ENCODE measurements at regions not wholly inside any gene's neighbourhood (a gene's known extent, or its start where the extent isn't known, plus 50 kb on each side); places are given as distances from the start of the nearest gene placed in this dataset.

DNA sequence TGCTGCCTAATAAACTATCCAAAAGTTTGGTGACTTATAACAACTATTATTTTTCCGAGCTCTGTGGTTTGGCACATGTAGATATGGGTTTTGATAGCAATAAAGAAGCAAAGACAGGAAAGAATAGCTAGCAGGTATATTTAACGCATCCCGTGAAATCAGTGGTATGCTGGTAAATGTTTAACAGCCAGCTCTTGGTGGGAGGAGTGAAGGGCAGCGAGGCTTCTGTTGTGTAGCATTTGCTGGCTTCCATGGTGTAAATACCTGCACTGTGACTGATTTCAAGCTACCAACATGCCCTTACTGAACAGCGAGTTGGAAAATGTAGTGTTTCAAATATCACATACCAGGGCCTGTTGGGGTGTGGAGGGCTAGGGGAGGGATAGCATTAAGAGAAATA, 291.0 kb downstream of the PRDM2 start:
- Mint-ChIP-seq H3K4me1 (ENCODE audit: low read depth, unreplicated experiment) (no peaks in the 10 kb centered on the region), H3K27me3 (ENCODE audit: unreplicated experiment) (no peaks in the 10 kb centered on the region), H3K27ac (ENCODE audit: unreplicated experiment) (no peak overlapping the region), H3K4me3 (ENCODE audit: unreplicated experiment) (no peak overlapping the region), H3K9me3 (ENCODE audit: unreplicated experiment) (no peaks in the 10 kb centered on the region), H3K36me3 (ENCODE audit: unreplicated experiment) (peaks cover 9% of the 10 kb centered on the region)
- DNase-seq: no peak
- TF ChIP-seq, protein P1, sequence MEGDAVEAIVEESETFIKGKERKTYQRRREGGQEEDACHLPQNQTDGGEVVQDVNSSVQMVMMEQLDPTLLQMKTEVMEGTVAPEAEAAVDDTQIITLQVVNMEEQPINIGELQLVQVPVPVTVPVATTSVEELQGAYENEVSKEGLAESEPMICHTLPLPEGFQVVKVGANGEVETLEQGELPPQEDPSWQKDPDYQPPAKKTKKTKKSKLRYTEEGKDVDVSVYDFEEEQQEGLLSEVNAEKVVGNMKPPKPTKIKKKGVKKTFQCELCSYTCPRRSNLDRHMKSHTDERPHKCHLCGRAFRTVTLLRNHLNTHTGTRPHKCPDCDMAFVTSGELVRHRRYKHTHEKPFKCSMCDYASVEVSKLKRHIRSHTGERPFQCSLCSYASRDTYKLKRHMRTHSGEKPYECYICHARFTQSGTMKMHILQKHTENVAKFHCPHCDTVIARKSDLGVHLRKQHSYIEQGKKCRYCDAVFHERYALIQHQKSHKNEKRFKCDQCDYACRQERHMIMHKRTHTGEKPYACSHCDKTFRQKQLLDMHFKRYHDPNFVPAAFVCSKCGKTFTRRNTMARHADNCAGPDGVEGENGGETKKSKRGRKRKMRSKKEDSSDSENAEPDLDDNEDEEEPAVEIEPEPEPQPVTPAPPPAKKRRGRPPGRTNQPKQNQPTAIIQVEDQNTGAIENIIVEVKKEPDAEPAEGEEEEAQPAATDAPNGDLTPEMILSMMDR (IDR thresholded peaks at IDR 0.05; ENCODE audit: partially characterized antibody, unreplicated experiment): no peak

DNA sequence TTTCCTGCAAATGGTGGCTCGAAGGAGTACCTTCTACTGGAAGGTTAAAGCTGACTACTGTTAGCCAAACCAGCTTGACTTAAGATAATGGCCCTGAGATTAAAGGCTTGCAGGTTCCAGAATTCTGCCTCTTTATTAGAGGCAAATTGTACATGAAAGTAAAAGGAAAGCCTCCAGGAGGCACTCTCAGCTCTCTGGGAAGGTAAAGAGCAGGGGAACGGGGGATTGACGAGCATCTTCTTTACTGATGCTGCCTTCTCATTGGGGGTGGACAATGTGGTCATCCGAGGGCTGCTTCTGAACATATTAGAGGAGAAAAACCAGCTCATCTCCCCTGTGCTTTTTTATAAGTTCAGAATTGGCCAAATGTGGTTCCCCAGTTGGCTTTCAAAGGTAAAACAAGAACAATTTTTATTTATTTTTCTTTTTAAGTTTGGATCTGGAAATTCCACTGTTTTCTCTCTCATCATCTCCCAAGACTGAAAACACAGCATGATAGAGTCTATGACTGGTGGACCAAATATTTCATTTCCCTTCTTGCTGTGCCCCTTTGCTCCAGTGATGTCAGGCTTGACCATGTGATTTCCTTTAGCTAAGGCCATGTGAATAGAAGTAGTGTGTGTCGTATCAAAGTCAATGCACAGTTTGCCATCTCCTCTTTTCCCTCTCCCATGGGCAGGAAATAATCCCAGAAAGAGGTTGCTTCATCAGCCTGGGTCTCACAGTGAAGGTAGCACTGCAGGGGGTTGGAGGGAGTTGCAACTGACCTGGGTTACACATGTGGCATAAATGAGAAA, 292.7 kb downstream of the PRDM2 start:
- Mint-ChIP-seq H3K4me1 (ENCODE audit: low read depth, unreplicated experiment) (no peaks in the 10 kb centered on the region), H3K9me3 (ENCODE audit: unreplicated experiment) (no peaks in the 10 kb centered on the region), H3K27ac (ENCODE audit: unreplicated experiment) (no peak overlapping the region), H3K36me3 (ENCODE audit: unreplicated experiment) (peaks cover 16% of the 10 kb centered on the region), H3K4me3 (ENCODE audit: unreplicated experiment) (no peak overlapping the region), H3K27me3 (ENCODE audit: unreplicated experiment) (no peaks in the 10 kb centered on the region)
- no peak for DNase-seq
- TF ChIP-seq, protein P1 (IDR thresholded peaks at IDR 0.05; ENCODE audit: partially characterized antibody, unreplicated experiment): no peak

DNA sequence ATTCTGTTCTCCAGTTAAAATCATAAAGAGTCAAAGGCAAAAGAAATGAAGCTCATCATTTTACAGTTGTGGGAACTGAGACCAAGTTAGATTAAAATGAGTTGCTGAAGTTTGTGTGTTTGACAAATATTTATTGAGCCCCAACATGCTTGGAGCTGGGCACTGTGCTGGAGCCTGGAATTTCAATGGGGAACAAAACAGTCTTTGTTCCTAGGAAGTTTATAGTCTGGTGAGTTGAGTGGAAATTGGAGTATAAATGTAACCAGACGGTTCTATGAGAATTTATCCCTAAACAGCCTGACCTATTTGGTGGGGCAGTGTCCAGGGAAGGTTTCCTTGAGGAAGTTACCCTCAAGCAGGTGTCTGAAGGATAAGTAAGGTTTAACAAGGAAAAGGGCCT, 294.4 kb downstream of the PRDM2 start:
- Mint-ChIP-seq H3K4me1 (ENCODE audit: low read depth, unreplicated experiment) (no peaks in the 10 kb centered on the region), H3K4me3 (ENCODE audit: unreplicated experiment) (no peak overlapping the region), H3K9me3 (ENCODE audit: unreplicated experiment) (peaks cover 2% of the 10 kb centered on the region), H3K27me3 (ENCODE audit: unreplicated experiment) (peaks cover 3% of the 10 kb centered on the region), H3K27ac (ENCODE audit: unreplicated experiment) (no peak overlapping the region), H3K36me3 (ENCODE audit: unreplicated experiment) (peaks cover 22% of the 10 kb centered on the region)
- DNase-seq: no peak
- TF ChIP-seq, protein P1 (IDR thresholded peaks at IDR 0.05; ENCODE audit: partially characterized antibody, unreplicated experiment): no peak

DNA sequence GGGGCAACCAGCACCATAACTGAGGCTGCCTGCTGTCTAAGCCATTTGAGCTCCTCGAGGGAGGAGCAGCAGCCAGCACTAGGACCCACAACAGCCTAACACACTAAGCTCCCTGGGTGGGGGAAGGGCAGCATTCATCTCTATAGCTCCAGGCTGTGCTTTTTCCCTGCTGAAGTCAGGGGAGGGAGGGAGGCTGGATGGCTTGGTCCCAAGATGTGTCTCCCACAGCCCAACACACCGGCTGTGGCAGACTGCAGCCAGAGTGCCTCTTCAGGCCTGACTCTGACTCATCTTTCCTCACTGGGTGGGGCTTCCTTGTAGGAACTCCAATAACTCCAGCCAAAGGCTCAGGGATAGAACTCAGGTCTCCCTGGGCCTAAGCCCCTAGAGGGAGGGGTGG, 296.3 kb downstream of the PRDM2 start:
- Mint-ChIP-seq H3K36me3 (ENCODE audit: unreplicated experiment) (peaks cover 22% of the 10 kb centered on the region), H3K4me1 (ENCODE audit: low read depth, unreplicated experiment) (no peaks in the 10 kb centered on the region), H3K4me3 (ENCODE audit: unreplicated experiment) (no peak overlapping the region), H3K9me3 (ENCODE audit: unreplicated experiment) (peaks cover 2% of the 10 kb centered on the region), H3K27ac (ENCODE audit: unreplicated experiment) (no peak overlapping the region), H3K27me3 (ENCODE audit: unreplicated experiment) (peaks cover 4% of the 10 kb centered on the region)
- no peak for DNase-seq
- TF ChIP-seq, protein P1 (IDR thresholded peaks at IDR 0.05; ENCODE audit: partially characterized antibody, unreplicated experiment): no peak

DNA sequence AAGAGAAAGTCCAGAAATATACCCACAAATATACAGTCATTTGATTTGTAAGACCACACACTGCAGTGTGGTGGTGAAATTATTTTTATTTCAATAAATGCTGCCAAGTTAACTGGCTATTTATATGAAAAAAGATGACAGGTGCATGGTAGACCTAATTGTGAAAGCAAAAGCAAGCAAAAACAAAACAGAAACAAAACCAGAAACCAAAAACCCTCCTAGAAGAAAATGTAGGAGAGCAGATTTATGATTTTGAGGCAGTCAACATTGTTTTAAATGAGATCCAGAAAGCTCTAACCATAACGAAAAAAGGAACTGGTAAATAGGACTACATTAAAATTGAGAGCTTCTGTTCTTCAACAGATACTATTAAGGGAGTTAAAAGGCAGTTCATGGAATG, 303.6 kb downstream of the PRDM2 start:
- Mint-ChIP-seq H3K36me3 (ENCODE audit: unreplicated experiment) (peaks cover 9% of the 10 kb centered on the region), H3K4me1 (ENCODE audit: low read depth, unreplicated experiment) (no peaks in the 10 kb centered on the region), H3K27ac (ENCODE audit: unreplicated experiment) (no peak overlapping the region), H3K4me3 (ENCODE audit: unreplicated experiment) (no peak overlapping the region), H3K27me3 (ENCODE audit: unreplicated experiment) (peaks cover 2% of the 10 kb centered on the region), H3K9me3 (ENCODE audit: unreplicated experiment) (peaks cover 4% of the 10 kb centered on the region)
- DNase-seq: no peak
- TF ChIP-seq, protein P1 (IDR thresholded peaks at IDR 0.05; ENCODE audit: partially characterized antibody, unreplicated experiment): no peak

All from glutamatergic neuron (in vitro differentiated cells).